ENCODE measurements at regions not wholly inside any gene's neighbourhood (a gene's known extent, or its start where the extent isn't known, plus 50 kb on each side); places are given as distances from the start of the nearest gene placed in this dataset.
A peak's percentile ranks its signal among the peaks of the same experiment; 100 is the strongest.

- DNase-seq: no peak
These were observed 213.2 kb upstream of the MANEA start for GRCh38 chr6:95364016-95364604.

- no peak for DNase-seq
These were observed 211.9 kb upstream of the MANEA start for GRCh38 chr6:95365454-95365853.

- no peak for DNase-seq
These were observed 210.9 kb upstream of the MANEA start for GRCh38 chr6:95366414-95366813.

- DNase-seq: no peak
These were observed 193.5 kb upstream of the MANEA start for GRCh38 chr6:95383878-95384277.

- DNase-seq: no peak
These were observed 192.3 kb upstream of the MANEA start for GRCh38 chr6:95384988-95385387.

GRCh38 chr6:95387845-95388244 lies 189.5 kb upstream of the MANEA start:
- no peak for DNase-seq

GRCh38 chr6:95404777-95405176 lies 172.6 kb upstream of the MANEA start:
- DNase-seq: no peak

- no peak for DNase-seq
These were observed 169.2 kb upstream of the MANEA start for GRCh38 chr6:95408111-95408510.

- no peak for DNase-seq
These were observed 167.2 kb upstream of the MANEA start for GRCh38 chr6:95410168-95410567.

GRCh38 chr6:95413789-95414188 lies 163.5 kb upstream of the MANEA start:
- no peak for DNase-seq

GRCh38 chr6:95417856-95418255 lies 159.5 kb upstream of the MANEA start:
- DNase-seq: no peak

GRCh38 chr6:95420792-95421191 lies 156.5 kb upstream of the MANEA start:
- no peak for DNase-seq

GRCh38 chr6:95423331-95423730 lies 154.0 kb upstream of the MANEA start:
- DNase-seq: no peak

GRCh38 chr6:95431637-95432228 lies 145.6 kb upstream of the MANEA start:
- peak; percentile 10 for DNase-seq

GRCh38 chr6:95439741-95440140 lies 137.6 kb upstream of the MANEA start:
- DNase-seq: no peak

- DNase-seq: no peak
These were observed 129.1 kb upstream of the MANEA start for GRCh38 chr6:95448208-95448607.

GRCh38 chr6:95469511-95469910 lies 107.8 kb upstream of the MANEA start:
- no peak for DNase-seq

- no peak for DNase-seq
These were observed 98.4 kb upstream of the MANEA start for GRCh38 chr6:95478941-95479340.

GRCh38 chr6:95487817-95488216 lies 89.5 kb upstream of the MANEA start:
- DNase-seq: no peak

GRCh38 chr6:95489185-95489863 lies 88.0 kb upstream of the MANEA start:
- no peak for DNase-seq

GRCh38 chr6:95496769-95497426 lies 80.4 kb upstream of the MANEA start:
- DNase-seq: no peak

GRCh38 chr6:95501032-95501904 lies 76.1 kb upstream of the MANEA start:
- DNase-seq: no peak

- DNase-seq: no peak
These were observed 73.8 kb upstream of the MANEA start for GRCh38 chr6:95503568-95503967.
